ENCODE measurements at regions not wholly inside any gene's neighbourhood (a gene's known extent, or its start where the extent isn't known, plus 50 kb on each side); places are given as distances from the start of the nearest gene placed in this dataset.

GRCh38 chr5:101390151-101390908 lies 487.2 kb upstream of the ST8SIA4 start (continued):
- TF ChIP-seq KMT2A (CRISPR knock-in tag; IDR thresholded peaks at IDR 0.05) = no peak
- TF ChIP-seq MXD1 (CRISPR knock-in tag; IDR thresholded peaks at IDR 0.05) = no peak
- TF ChIP-seq TRIM22 (IDR thresholded peaks at IDR 0.05) = no peak

- FAIRE-seq (no peak), ATAC-seq (no peak), DNase-seq (ENCODE audit: low spot score) (no peak)
- Histone ChIP-seq H3K27me3 (ENCODE audit: control insufficient read depth in 1 of 2, insufficient read depth in 2 of 2, low read length in 2 of 2) (no peaks in the 10 kb centered on the region), H3K9ac (ENCODE audit: insufficient read depth, low read depth, low read length) (no peak overlapping the region), H3K4me2 (ENCODE audit: low read depth, low read length) (no peak overlapping the region), H3K4me1 (ENCODE audit: insufficient read depth, low read length) (no peaks in the 10 kb centered on the region), H3K9me3 (ENCODE audit: low read length) (no peaks in the 10 kb centered on the region), H2AFZ (ENCODE audit: low read length) (no peak overlapping the region), H4K20me1 (ENCODE audit: insufficient read depth, low read length) (no peaks in the 10 kb centered on the region), H3K27ac (ENCODE audit: extremely low read length, insufficient read depth, low read length) (no peak overlapping the region), H3K79me2 (ENCODE audit: insufficient read depth, low read length) (no peaks in the 10 kb centered on the region), H3K4me3 (replicated peaks in 1 of 3; ENCODE audit: insufficient read depth in 1 of 3, low read depth in 2 of 3, low read length in 3 of 3) (no peak overlapping the region), H3K36me3 (replicated peaks in 1 of 2; ENCODE audit: control insufficient read depth in 1 of 2, insufficient read depth in 2 of 2, low read length in 2 of 2) (no peaks in the 10 kb centered on the region)
- in situ Hi-C loops (cut with HindIII; ENCODE audit: extremely low pct_ligation_motif_present, low pct_unique_long_range_greater_than_20kb) = loop anchor here (25.0 kb wide), 1 partner anchor 898 kb away; no protein-coding TSS in a partner anchor
- CTCF ChIA-PET (ENCODE audit: low intra/inter-chr PET ratio, low total read pairs) = no interaction called here
- intact Hi-C loops (cut with micrococcal nuclease; ENCODE audit: unreplicated experiment) = loop anchor here (5.0 to 10.0 kb wide), 2 partner anchors 760 to 953 kb away; no protein-coding TSS in a partner anchor
- 100% methylated on average over 1 of the region's 1 CpG for WGBS (ENCODE audit: low lambda C conversion rate)
- POLR2A ChIA-PET = no interaction called here
- no TSS peak for BruUV-seq (replicated peaks)
- TF ChIP-seq HNF1A (IDR thresholded peaks at IDR 0.05; ENCODE audit: low read depth) (no peak), HNF1A (CRISPR knock-in tag; IDR thresholded peaks at IDR 0.05; ENCODE audit: borderline replicate concordance) (no peak), MTF1 (CRISPR knock-in tag; IDR thresholded peaks at IDR 0.05) (no peak), ZNF33B (CRISPR knock-in tag; IDR thresholded peaks at IDR 0.05) (no peak), SMYD3 (CRISPR knock-in tag; IDR thresholded peaks at IDR 0.05) (no peak), ZNF512 (CRISPR knock-in tag; IDR thresholded peaks at IDR 0.05) (no peak), TGIF2 (CRISPR knock-in tag; IDR thresholded peaks at IDR 0.05) (no peak), RXRB (CRISPR knock-in tag; IDR thresholded peaks at IDR 0.05; ENCODE audit: borderline replicate concordance) (no peak), ZNF512B (CRISPR knock-in tag; IDR thresholded peaks at IDR 0.05; ENCODE audit: borderline replicate concordance) (no peak)
These were observed 482.2 kb upstream of the ST8SIA4 start for GRCh38 chr5:101385276-101385675.
